Erythroblast (primary cell): ENCODE measurements at regions not wholly inside any gene's neighbourhood (a gene's known extent, or its start where the extent isn't known, plus 50 kb on each side); places are given as distances from the start of the nearest gene placed in this dataset.

ENCODE experiments used
- GATA1 ChIP-seq: IDR thresholded peaks from 2 replicates; pipeline ENCODE4 v1.6.1; 2011; ENCODE audit warnings: low read depth, mild to moderate bottlenecking, control low read depth, low read length, moderate library complexity
- POLR2A ChIP-seq: IDR thresholded peaks from 2 replicates; pipeline ENCODE4 v1.6.1; 2011; ENCODE audit warnings: mild to moderate bottlenecking, low read length

DNA sequence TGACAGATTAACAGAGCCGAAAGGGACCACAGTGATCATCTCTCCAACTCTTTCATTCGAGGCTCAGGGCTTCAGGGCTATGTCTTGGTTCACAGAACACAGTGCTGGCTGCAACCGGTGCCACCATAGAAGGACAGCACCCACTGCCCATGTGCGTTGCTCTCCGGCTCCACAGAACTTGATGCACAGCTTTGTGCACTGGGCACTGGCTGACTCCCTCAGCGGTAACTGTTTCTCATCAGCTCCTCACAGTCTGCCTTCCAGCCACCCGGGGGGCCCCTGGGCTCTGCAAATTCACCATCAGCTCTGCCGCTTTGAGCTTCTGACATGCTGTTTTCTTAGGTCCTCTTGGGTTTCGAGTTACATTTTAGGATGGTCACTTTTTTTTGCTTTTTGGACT, 124.3 kb upstream of the RAB12 start:
- no peak for TF ChIP-seq POLR2A
- no peak for TF ChIP-seq GATA1
